Activated T-helper 9 cell treated with anti-CD3 and anti-CD28 coated beads, Interleukin-2, amount 50 U/mL, for 16 hours (primary cell): ENCODE measurements at regions not wholly inside any gene's neighbourhood (a gene's known extent, or its start where the extent isn't known, plus 50 kb on each side); places are given as distances from the start of the nearest gene placed in this dataset.

Experiments
- DNase-seq: peaks from one replicate; pipeline ENCODE4 v3.0.0-alpha.2; 2020; ENCODE audit warnings: low read depth

DNA sequence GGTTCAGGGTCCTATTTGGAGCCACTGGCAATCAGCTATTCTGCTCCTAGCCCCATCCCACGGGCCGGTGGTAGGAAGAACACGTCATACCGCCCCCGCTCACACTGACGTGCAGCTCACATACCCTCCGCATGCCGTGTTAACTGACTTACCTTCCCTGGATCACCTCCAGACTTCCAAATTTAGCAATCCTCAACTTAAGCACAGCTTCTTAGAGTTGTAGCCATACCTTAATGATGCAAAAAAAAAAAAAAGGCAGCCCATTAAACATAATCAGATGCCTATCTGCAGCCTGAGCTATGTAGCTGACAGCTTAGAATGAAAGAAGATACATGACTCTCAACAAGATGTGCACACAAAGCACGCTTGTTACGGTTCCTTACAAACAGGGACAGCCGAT, 93.0 kb downstream of the IRX2 start:
- DNase-seq = no peak

DNA sequence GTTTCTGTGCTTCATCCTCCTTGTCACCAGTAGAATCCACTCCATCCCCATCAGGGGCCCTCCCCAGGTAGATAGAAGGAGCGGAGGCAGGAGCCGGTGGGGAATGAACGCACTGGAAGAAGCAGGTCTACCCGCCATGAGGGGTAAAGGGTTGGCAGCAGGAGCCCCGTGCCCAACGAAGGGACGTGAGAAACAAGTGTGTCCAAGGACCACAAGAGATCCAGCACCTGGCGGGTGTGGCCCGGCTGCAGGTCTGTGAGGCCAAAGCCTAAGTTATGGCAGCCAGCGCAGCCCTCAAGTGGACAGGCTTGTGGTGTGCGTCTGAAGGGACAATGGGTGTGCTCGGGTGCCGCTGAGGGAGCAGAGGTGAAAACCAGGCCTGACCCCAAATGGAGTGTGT, 94.3 kb downstream of the IRX2 start:
- DNase-seq = no peak

DNA sequence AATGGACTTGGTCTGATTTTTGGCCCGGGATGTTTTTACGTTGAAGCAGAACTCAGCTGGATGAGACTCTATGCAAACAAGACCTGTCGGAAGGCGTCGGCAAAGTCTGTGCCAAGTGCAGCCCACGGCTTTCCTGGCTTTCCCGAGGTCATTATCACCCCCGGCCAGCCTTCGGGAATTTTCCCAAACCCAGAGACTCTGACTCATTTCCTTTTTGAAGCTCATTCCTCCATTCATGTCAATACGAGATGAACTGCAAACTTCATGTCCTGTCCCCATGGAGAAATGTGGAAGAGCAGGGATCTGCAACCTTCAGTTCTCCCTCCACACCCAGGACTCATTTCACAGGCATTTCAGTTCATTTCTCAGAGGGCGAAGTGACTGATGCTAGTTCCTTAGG, 95.3 kb downstream of the IRX2 start:
- DNase-seq = no peak

DNA sequence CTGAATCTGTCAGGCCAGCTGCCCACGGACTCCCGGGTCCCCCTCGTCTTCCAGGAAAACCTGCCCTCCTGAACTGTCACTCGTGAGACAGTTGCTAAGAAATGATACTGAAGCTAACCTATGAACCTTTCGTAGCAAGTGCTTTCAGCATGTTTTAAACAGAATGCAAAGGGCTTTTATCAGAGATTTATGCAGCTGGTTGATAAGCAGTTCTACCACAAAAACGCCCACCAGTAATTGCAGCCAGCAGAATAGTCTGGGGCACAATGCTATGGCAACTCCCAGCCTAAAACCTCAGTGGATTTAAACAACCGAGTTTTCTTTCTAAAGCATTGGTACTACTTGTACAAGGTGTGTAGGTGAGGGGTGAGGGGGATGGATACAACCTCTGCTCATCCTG, 97.5 kb downstream of the IRX2 start:
- DNase-seq = no peak

DNA sequence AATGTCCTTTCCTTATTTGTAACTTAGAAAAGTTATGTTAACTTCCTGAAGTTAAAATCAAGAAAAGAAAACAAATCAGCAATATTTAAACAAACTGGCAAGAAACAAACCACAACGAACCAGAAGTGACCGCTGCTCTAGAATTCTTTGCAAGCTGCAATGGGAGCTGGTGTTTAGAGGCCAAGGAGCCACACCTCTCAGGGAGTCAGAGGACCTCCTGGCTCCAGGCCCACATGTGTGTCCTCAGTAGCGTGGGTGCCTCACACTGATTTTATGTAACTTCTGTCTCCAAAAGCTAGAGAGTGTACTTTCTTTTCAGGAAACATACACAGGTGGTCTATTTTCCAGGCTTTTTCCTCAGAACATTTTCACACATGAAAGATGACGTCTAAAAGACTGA, 100.4 kb downstream of the IRX2 start:
- no peak for DNase-seq

DNA sequence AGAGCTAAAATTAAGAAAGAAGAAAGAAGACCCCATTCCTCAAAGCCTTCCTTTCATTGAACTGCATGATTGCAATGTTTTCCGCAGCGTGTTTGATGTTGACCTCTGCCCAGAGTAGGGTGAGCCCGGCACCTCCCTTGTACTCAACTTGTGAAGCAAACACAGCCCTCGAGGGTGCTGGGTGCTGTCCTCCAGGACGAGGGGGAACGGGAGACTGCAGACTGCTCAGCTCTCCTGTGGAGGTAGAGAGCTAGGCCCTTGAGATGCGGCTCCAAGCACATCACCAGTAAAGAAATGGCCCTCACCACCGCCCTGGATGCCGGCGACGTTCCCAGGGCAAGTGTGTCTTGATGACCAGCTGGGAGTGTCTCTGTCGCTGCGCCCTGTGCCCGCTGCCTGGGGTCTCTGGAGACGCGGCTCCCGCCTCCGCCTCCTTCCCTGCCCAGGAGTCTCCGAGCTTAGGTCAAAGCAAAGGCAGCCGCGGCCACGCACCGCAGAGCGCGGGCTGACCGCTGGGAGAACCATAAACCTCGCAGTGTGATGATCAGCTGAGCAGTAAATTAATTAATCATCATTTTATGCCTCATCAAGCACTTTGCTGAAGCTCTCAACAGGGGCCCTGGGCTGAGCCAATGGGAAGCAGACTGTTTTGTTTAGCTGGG, 108.7 kb downstream of the IRX2 start:
- DNase-seq = no peak

DNA sequence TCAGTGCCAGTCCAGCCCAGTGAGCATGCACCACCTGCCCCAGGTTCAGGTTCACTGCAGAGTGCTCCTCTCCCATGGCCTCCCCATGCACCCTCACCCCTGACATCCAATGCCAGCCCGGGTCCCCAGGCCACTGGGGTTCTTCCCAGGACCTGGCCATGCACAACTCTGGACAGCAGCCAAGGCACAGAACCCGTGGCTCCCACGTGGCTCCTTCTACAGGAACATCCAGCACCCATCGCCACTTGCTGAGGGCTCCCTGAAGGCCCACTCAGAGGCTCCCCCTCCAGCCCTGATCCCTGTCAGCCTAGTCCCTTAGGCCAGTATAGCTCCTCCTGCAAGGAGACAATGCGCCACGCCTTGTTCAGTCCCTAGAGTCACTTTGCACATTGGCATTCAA, 110.8 kb downstream of the IRX2 start:
- no peak for DNase-seq

DNA sequence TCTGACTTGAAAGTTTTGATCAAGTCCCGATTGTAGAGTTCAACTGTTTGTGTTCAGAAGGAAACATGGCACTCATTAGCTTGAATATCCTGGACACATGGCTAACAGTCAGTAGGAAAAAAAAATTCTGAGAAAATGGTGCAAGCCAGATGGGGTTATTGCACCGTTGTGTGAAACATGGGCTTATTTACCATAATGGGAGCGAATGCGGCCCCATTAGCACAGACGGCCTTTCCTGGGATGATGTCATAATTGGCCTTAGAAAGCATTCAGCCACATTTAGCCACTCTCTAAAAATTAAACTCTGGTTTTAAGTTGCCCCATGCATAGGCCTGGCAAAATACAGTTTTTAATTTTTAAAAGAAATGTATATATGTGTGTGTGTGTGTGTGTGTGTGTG, 112.1 kb downstream of the IRX2 start:
- no peak for DNase-seq

DNA sequence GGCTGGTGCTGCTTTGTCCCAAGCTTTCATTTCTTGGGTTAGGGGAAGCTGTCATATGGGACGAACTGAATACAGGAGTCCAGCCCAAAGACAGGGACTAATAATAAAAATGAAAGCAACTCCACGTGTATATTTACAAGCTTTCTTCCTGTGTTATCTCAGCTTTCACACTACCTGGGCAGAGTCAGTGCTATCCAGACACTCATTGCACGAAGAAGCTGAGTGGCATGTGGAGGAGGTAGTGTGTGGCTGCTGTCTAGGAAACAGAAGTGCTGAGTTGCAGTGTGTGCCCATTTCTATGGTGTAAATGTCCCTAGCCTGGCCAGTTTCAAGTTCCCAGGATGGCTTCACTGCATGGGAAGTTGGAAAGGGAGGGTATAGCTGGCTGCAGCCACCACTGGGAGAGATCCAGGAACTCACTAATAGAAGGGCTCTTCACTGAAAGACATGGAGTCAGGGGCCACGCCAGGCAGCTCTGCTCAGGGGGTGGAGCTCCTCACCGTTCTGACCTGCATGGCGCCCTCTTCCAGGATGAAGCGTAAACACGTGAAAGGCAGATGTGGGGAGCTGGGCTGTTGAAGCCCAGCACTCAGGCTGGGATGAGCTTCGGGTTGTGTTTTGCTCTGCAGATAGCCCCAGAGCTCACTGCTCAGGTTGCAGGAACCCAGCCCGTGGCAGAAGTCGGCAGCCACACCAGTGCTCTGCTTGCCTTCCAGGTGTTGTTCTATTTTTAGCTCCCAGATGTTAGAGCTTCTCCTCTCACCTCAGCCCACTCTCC, 116.9 kb downstream of the IRX2 start:
- DNase-seq = no peak

DNA sequence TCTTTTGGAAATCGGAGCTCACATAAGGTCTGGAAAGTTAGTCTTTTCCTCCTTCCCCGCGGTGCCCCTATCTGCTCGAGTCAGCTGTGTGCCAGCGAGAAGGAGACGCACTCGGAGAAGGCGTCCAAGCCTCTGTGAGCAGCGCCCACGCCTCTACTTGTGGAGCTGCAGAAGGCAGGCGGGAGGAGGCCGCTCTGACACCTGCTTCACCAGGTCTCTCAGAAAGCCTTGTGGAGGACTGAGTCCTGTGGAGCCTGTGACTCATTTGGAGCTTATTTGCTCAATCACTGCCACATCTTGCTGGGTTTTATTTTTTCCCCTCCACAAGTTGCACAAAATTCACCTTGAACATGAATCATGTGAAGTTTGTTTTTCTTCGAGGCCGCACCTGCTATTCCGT, 117.5 kb downstream of the IRX2 start:
- no peak for DNase-seq

DNA sequence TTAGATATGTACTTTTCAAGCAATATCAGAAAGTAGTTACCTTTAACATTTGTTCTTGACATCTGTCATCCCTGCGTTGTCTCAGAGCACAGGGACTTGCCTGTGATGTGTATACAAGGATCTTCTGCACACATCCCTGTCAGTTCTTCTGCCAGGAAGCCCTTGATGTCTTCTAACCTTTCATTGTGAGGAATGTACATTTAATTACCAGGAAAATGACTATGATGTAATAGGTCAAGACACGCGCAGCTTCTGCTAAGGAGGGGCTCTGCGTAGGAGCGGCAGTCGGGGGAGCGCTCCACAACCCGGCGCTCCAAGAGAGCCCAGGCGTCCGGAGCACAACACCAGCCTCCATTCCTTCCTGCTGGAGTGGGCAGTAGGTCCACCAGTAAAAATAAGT, 119.7 kb downstream of the IRX2 start:
- no peak for DNase-seq

DNA sequence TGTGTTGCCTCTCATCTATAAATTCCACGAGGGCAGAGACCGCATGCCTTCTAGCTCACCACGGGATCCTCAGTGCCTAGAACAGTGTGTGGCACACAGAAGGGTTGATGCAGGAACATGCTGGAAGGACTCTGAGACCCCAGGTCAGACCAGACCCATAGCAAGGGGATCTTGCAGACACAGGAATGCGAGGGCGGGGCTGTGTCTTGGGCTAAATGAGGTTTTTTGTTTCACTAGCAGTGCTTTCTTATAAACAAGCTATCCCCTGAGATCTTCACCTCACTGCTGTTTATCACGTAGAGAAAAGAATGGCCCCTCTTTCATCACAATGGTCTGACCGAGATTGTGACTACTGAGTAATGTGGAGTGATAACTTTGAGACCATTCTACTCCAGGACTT, 122.4 kb downstream of the IRX2 start:
- no peak for DNase-seq

DNA sequence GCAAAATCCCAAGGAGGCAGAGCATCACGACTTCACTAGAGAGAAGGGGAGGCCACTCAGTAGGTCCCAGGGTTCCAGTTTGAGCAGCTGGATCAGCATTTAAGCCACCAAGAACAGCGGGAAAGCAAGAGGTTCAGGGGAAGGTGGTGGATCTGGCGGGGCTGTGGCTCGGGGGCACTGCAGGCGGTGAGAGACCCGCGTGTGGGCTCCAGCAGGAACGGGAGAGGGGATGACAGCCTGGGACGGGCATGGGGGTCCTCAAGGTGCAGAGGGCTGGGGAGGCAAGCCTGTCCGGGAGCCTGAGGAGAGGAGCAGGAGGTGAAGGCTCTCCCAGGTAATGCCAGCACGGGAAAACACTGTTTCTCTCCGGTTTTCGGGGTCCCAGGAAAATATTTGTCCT, 123.6 kb downstream of the IRX2 start:
- no peak for DNase-seq

DNA sequence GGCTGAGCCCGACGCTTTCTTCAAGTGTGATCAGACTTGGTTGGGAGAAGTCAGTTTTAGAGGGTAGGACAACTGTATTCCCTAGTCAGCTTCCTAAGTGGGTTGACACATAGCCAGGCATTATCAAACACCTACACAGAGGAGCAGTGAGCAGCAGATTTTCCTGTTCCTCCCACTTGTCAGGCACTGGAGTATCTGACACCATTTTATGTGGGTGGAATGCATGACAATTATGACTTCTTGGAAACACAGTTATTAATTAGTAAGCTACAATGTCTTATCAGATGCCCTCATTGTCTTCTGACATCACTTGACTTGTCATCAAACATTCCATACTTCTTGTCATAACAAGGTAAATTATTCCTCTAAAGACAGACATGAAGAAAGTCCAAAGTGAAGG, 124.9 kb downstream of the IRX2 start:
- no peak for DNase-seq

DNA sequence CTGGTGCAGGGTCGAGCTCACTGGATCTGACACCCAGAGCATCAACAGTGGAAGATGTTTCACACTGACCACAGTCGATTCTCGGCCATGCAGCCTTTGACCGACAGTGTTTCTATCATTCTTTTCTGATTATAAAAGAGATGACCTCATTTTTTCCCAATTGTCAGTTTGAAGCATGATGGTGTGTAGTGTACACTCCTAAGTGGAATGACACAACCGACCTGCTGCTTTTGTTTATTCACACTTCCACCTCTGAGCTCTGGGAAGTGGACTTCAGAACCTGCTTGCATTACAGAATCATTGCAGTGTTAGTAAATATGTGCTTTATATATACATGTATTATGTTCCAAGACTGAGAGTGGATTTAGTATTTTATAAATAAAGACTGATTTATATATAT, 128.6 kb downstream of the IRX2 start:
- DNase-seq = no peak

DNA sequence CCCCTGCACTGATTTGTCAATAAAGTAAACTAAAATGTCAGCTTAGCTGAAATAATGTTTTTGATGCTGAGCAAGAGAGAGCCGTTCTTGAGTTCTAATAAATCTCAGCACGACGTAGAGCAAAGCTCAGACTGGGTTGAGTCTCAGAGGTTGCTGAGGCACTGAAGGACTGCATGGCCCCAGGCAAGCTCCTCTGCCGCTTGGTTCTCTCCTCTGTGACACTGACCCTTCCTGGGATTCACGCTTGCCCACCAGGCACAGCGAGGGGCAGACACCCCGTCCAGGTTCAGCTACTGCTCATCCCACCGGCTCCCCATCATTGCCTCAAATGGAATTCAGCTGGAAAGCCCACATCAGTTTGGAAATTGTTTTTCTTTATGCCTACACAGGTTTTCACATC, 129.8 kb downstream of the IRX2 start:
- DNase-seq = no peak

DNA sequence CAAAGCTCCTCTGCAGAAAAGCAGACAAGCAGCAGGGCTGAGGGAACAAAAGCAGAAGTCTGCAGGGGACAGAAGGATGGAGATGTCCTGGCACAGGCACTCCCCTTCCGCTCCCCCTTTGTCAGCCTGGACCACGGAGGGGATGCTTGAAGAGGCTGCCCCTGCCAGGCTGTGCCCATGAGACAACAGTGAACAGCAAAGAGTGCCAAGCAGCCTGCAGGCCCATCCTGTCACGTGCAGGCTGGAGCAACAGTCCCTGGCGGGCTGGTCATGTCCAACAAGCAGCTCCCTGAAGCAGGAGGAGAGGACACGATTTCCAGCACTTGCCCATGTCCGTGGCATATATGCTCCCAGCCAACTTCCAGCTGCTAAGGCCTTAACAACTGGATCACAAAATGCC, 132.3 kb downstream of the IRX2 start:
- no peak for DNase-seq

DNA sequence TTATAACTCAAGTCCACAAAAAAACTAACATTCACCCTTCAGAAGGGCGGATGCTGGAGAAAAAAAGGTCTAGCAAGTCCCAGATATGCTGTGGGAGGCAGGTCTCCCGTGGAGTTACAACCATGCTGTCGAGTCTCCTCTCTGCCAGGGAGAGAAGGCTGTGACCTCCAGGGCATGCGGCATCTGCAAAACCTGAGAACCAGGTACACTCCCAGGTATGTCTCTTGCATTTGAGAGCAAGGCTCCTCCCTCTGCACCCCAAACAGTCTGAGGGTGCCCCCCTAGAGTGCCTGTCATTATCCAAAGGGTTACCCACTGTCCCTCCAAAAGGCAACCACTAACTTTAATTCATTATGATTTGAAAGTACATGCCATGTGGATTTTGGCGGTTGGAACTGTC, 134.0 kb downstream of the IRX2 start:
- no peak for DNase-seq

DNA sequence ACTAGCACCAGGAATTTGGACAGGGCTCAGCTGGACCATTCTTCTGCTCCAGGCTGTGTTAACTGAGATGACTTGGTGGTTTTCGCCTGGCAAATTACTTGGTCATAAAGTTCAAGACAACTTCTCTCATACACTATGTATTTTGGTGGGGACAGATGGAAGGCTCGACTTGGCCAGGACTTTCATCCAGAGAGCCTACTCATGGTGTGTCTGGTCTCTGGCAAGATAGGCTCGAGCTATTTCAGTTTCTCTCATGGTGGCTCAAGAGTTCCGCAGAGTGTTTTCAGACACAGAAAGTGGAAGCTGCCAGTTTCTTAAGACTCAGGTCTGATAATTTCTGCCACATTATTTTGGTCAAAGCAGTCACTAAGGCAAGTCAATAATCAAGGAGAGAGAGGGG, 135.6 kb downstream of the IRX2 start:
- DNase-seq = no peak

DNA sequence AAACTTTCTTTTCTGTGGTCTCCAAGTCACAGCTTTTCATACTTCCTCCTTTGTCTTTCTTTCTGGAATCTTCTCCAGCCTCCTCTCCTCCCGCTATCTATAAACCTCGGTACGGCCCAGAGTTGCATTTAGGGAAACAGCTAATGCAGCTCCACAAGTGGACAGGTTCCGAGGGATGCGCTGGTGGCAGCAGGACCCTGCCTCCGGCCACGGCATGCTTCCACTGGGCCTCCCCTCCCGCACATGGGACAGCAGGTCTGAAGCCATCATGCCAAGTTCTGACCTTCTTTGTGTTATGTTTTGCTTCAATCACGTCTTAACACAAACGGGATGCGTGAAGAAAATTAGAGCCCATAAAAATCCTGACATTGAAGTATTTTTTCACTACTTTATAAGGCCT, 136.9 kb downstream of the IRX2 start:
- DNase-seq = no peak

DNA sequence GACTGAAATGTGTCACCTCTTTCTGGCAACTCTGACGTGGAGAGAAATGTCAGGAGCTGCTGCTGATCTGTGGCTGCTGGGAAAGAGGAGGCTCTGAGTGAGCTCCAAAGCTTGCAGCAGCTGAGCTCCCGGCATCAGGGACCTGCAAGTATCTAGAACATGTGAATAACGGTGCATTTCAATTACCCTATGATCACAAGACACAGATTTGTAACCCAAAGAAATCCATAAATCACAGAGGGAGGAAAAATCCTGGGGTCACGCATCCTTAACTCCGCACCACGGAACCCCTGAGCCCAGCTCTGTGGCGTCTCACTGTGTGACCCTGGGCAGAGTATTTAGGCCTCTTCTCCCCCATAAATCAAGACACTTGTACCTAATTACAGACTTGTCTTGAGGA, 139.8 kb downstream of the IRX2 start:
- DNase-seq = no peak

DNA sequence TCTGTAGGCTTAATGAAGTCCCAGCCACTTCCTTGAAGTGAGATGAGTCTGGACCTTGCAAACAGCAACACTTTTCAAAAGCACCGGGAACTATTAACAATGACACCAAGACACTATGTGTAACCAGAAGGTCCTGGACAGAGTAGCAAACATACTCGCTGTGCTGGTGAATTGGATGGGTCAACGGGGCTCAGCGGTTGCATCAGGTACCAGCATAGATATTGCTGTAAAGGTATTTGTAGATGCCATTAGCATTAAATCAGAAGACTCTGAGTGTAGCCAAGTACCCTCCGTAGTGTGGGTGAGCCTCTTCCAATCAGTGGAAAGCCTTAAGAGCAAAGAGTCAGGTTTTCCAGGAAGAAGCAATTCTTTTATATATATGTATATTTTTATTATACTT, 140.5 kb downstream of the IRX2 start:
- DNase-seq = no peak

DNA sequence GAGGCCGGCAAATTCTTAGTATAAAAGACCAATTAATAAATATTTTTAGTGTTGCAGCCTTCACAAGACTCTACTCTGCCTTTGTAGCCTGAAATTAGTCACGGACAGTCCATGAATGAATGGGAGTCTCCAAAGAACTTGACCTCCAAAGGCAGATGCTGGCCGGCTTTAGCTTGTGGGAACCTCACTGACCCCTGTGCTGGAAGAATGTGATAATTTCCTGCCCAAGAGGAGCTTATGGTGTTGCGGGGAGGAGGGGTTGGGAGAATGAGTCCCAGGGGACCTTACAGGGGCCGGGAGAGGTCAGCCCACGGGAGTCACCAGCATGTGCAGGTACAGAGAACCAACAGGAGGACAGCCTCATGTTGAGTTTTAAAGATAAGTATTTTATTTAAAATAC, 143.1 kb downstream of the IRX2 start:
- no peak for DNase-seq

DNA sequence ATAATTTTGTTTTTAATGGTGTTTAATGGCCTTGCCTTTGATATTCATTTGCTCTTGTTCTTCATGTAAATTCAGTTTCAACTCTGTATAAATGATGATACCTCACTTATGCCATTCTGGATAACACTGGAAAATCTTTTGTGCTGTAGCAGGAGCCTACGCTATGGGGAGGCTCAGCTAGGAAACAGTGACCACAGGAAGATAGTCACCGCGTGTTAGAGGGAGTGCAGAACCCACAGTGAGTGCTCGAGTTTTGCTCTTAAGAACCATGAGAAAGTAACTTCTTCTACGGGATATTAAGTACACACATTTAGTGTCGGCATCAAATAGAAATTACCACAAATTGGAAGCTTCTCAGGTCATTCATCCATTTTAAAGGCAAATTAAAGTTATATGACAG, 143.9 kb downstream of the IRX2 start:
- DNase-seq = no peak
